DND-41 (cell line): ENCODE measurements at regions not wholly inside any gene's neighbourhood (a gene's known extent, or its start where the extent isn't known, plus 50 kb on each side); places are given as distances from the start of the nearest gene placed in this dataset.

ENCODE experiments used
- ATAC-seq: fragments of 200-7000 bp; cut with Tn5 transposase; 3 replicates; pipeline ENCODE4 v1.9.1; 2021; ENCODE audit warnings: low read depth; ENCODE audit not compliant: insufficient read depth
- DNase-seq: peaks from one replicate; pipeline ENCODE4 v3.0.0-alpha.2; 2020
- H2AFZ ChIP-seq: 2 replicates; pipeline ENCODE4 v1.6.0; 2012; ENCODE audit warnings: low read depth, low read length
- H3K27ac ChIP-seq: 2 replicates; pipeline ENCODE4 v1.5.1; 2012; ENCODE audit warnings: low read length, inconsistent platforms
- H3K27me3 ChIP-seq: fragments of 200-600 bp; sonication (generic); 2 replicates; pipeline ENCODE4 v1.6.0; 2012; ENCODE audit warnings: low read length, mild to moderate bottlenecking, inconsistent platforms; ENCODE audit not compliant: insufficient read depth, poor library complexity
- H3K36me3 ChIP-seq: 2 replicates; pipeline ENCODE4 v1.5.1; 2012; ENCODE audit warnings: low read length, inconsistent platforms; ENCODE audit not compliant: insufficient read depth
- H3K4me1 ChIP-seq: 2 replicates; pipeline ENCODE4 v1.5.1; 2012; ENCODE audit warnings: mild to moderate bottlenecking, low read length; ENCODE audit not compliant: insufficient read depth
- H3K4me2 ChIP-seq: 2 replicates; pipeline ENCODE4 v1.6.0; 2012; ENCODE audit warnings: mild to moderate bottlenecking, moderate library complexity, low read length, inconsistent platforms; ENCODE audit not compliant: insufficient read depth
- H3K4me3 ChIP-seq, 2 experiments: fragments of 200-600 bp in 1 of 2; shearing (Covaris generic) in 1 of 2; 2 replicates each; pipeline ENCODE4 v1.5.1; 2012 to 2016; ENCODE audit warnings: inconsistent platforms in 2 of 2, low read length in 2 of 2, mild to moderate bottlenecking in 2 of 2, low read depth in 1 of 2, moderate library complexity in 1 of 2
- H3K79me2 ChIP-seq: 2 replicates; pipeline ENCODE4 v1.6.0; 2012; ENCODE audit warnings: low read length, inconsistent platforms; ENCODE audit not compliant: insufficient read depth
- H3K9ac ChIP-seq: 2 replicates; pipeline ENCODE4 v1.6.0; 2012; ENCODE audit warnings: low read depth, mild to moderate bottlenecking, inconsistent platforms, low read length, moderate library complexity
- H3K9me3 ChIP-seq: 2 replicates; pipeline ENCODE4 v1.5.1; 2012; ENCODE audit warnings: low read length, moderate library complexity, mild to moderate bottlenecking, inconsistent platforms; ENCODE audit not compliant: insufficient read depth, severe bottlenecking
- H4K20me1 ChIP-seq: 2 replicates; pipeline ENCODE4 v1.6.0; 2012; ENCODE audit warnings: low read length; ENCODE audit not compliant: insufficient read depth
- EZH2 ChIP-seq: IDR thresholded peaks from 3 replicates; pipeline ENCODE4 v1.6.1; 2012; ENCODE audit warnings: borderline replicate concordance, low read depth, mild to moderate bottlenecking, moderate library complexity, low read length, inconsistent platforms; ENCODE audit not compliant: severe bottlenecking
- TF ChIP-seq, protein P1 (sequence below): IDR thresholded peaks from 2 replicates; pipeline ENCODE4 v1.5.1; 2012; ENCODE audit warnings: borderline replicate concordance, low read length, moderate library complexity, mild to moderate bottlenecking; ENCODE audit not compliant: poor library complexity, severe bottlenecking; ENCODE audit errors: extremely low read depth

DNA sequence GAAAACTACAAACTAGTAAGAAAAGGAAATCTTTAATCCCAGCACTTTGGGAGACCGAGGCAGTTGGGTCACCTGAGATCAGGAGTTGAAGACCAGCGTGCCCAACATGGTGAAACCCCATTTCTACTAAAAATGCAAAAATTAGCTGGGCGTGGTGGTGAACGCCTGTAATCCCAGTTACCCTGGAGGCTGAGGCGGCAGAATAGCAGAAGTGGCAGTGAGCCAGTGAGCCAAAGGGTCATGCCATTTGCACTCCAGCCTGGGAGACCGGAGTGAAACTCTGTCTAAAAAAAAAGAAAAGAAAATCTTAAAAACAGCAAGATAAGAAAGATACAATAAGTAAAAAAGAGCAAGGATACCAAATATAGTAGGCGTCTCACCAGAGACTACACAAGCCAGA, 502.9 kb upstream of the ID2 start:
- Histone ChIP-seq H3K4me3 (no peak overlapping the region), H3K9me3 (no peaks in the 10 kb centered on the region), H3K4me1 (no peaks in the 10 kb centered on the region), H3K27ac (no peak overlapping the region), H3K9ac (no peak overlapping the region), H4K20me1 (no peaks in the 10 kb centered on the region), H3K79me2 (no peaks in the 10 kb centered on the region), H2AFZ (no peak overlapping the region), H3K27me3 (no peaks in the 10 kb centered on the region), H3K36me3 (no peaks in the 10 kb centered on the region), H3K4me2 (no peak overlapping the region)
- ATAC-seq (no peak), DNase-seq (no peak)
- TF ChIP-seq EZH2 = no peak
- TF ChIP-seq, protein P1, sequence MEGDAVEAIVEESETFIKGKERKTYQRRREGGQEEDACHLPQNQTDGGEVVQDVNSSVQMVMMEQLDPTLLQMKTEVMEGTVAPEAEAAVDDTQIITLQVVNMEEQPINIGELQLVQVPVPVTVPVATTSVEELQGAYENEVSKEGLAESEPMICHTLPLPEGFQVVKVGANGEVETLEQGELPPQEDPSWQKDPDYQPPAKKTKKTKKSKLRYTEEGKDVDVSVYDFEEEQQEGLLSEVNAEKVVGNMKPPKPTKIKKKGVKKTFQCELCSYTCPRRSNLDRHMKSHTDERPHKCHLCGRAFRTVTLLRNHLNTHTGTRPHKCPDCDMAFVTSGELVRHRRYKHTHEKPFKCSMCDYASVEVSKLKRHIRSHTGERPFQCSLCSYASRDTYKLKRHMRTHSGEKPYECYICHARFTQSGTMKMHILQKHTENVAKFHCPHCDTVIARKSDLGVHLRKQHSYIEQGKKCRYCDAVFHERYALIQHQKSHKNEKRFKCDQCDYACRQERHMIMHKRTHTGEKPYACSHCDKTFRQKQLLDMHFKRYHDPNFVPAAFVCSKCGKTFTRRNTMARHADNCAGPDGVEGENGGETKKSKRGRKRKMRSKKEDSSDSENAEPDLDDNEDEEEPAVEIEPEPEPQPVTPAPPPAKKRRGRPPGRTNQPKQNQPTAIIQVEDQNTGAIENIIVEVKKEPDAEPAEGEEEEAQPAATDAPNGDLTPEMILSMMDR = no peak

DNA sequence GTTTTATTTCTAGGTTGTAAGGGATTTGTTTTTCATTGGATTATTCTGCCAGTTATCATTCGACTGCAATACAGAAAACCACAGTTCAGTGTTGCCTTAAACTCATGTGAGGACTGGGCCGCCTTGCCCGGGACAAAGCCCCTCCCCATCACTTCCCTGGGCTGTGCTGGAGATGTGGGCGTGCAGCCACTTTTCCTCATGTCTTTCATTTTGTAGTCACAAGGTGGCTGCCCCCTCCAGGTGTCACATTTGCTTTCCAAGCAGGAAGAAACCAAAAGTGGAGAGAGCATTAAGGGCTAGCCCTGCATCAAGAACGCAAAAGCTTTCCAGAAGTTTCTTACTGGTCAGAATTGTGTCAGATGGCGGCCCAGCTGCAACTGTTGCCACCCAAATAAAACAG, 492.5 kb upstream of the ID2 start:
- Histone ChIP-seq H3K4me3 (no peak overlapping the region), H4K20me1 (no peaks in the 10 kb centered on the region), H3K27me3 (no peaks in the 10 kb centered on the region), H3K27ac (no peak overlapping the region), H2AFZ (no peak overlapping the region), H3K36me3 (no peaks in the 10 kb centered on the region), H3K9ac (no peak overlapping the region), H3K79me2 (no peaks in the 10 kb centered on the region), H3K4me1 (no peaks in the 10 kb centered on the region), H3K4me2 (no peak overlapping the region), H3K9me3 (no peaks in the 10 kb centered on the region)
- no peak for ATAC-seq
- TF ChIP-seq EZH2 = no peak
- TF ChIP-seq, protein P1 = no peak
- DNase-seq = no peak

- ATAC-seq (no peak), DNase-seq (no peak)
- Histone ChIP-seq H3K9me3 (no peaks in the 10 kb centered on the region), H3K9ac (no peak overlapping the region), H3K36me3 (no peaks in the 10 kb centered on the region), H4K20me1 (no peaks in the 10 kb centered on the region), H3K27me3 (no peaks in the 10 kb centered on the region), H3K79me2 (no peaks in the 10 kb centered on the region), H3K4me2 (no peak overlapping the region), H3K4me1 (no peaks in the 10 kb centered on the region), H2AFZ (no peak overlapping the region), H3K27ac (no peak overlapping the region), H3K4me3 (no peak overlapping the region)
- TF ChIP-seq EZH2 = no peak
- TF ChIP-seq, protein P1 = no peak
Observed at GRCh38 chr2:8190279-8190678, 491.6 kb upstream of the ID2 start.

DNA sequence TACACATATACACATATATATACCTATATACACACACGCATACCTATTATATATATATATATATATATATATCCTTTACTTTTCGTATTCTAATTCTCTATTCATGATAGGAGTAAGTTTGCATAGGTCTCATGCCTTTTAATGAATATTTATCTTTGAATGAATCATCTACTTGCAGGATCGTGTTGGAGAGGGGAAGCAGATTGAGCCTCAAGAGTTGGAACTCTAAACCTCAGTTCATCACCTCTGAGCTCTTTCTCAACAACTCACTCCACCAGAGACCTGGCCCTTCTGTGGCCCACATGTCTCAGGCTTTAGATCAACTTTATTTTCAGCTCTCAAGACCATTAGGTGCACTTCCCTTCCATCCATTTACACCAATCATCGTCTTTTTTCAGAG, 490.4 kb upstream of the ID2 start:
- Histone ChIP-seq H3K79me2 (no peaks in the 10 kb centered on the region), H3K27ac (no peak overlapping the region), H3K36me3 (no peaks in the 10 kb centered on the region), H3K9ac (no peak overlapping the region), H3K4me3 (no peak overlapping the region), H3K4me1 (no peaks in the 10 kb centered on the region), H2AFZ (no peak overlapping the region), H3K9me3 (no peaks in the 10 kb centered on the region), H3K27me3 (no peaks in the 10 kb centered on the region), H4K20me1 (no peaks in the 10 kb centered on the region), H3K4me2 (no peak overlapping the region)
- ATAC-seq = no peak
- TF ChIP-seq, protein P1 = no peak
- no peak for TF ChIP-seq EZH2
- no peak for DNase-seq
